Neural crest cell (in vitro differentiated cells): ENCODE measurements at regions not wholly inside any gene's neighbourhood (a gene's known extent, or its start where the extent isn't known, plus 50 kb on each side); places are given as distances from the start of the nearest gene placed in this dataset.

Experiments used
- DNase-seq: peaks from one replicate; pipeline ENCODE4 v3.0.0; 2021; ENCODE audit warnings: low read depth, mixed read lengths, low spot score
- H3K27ac Mint-ChIP-seq: one replicate; pipeline ENCODE4 v1.8.0; 2021; ENCODE audit warnings: mild to moderate bottlenecking, mixed read lengths; ENCODE audit not compliant: unreplicated experiment
- H3K27me3 Mint-ChIP-seq: 2 replicates; pipeline ENCODE4 v1.8.0; 2021; ENCODE audit warnings: low read depth, mild to moderate bottlenecking, mixed read lengths
- H3K36me3 Mint-ChIP-seq: 2 replicates; pipeline ENCODE4 v1.8.0; 2021; ENCODE audit warnings: low read depth, mild to moderate bottlenecking, mixed read lengths
- H3K4me1 Mint-ChIP-seq: 2 replicates; pipeline ENCODE4 v1.8.0; 2021; ENCODE audit warnings: mixed read lengths
- H3K4me3 Mint-ChIP-seq: one replicate; pipeline ENCODE4 v1.8.0; 2021; ENCODE audit warnings: mild to moderate bottlenecking, mixed read lengths
- H3K9me3 Mint-ChIP-seq: 2 replicates; pipeline ENCODE4 v1.8.0; 2021; ENCODE audit warnings: mixed read lengths
- CTCF ChIP-seq: fragments of 200-600 bp; sonication (generic); conservative IDR thresholded peaks from 2 replicates; pipeline ENCODE4 v1.5.0; 2021; ENCODE audit warnings: antibody characterized with exemption, mild to moderate bottlenecking

- no peak overlapping the region for H3K27ac Mint-ChIP-seq
- H3K4me1 Mint-ChIP-seq = no peaks in the 10 kb centered on the region
- no peak overlapping the region for H3K4me3 Mint-ChIP-seq
- H3K9me3 Mint-ChIP-seq = no peaks in the 10 kb centered on the region
- no peak for DNase-seq
- TF ChIP-seq CTCF = no peak
- no peaks in the 10 kb centered on the region for H3K27me3 Mint-ChIP-seq
- H3K36me3 Mint-ChIP-seq = no peaks in the 10 kb centered on the region
Observed at GRCh38 chr13:34762312-34762711, 179.8 kb upstream of the NBEA start.

- DNase-seq = no peak
- Mint-ChIP-seq H3K9me3 (no peaks in the 10 kb centered on the region), H3K4me1 (no peaks in the 10 kb centered on the region), H3K27me3 (no peaks in the 10 kb centered on the region), H3K4me3 (no peak overlapping the region), H3K36me3 (no peaks in the 10 kb centered on the region), H3K27ac (no peak overlapping the region)
- TF ChIP-seq CTCF = no peak
Observed at GRCh38 chr13:34764246-34764645, 177.8 kb upstream of the NBEA start.

- DNase-seq = no peak
- Mint-ChIP-seq H3K9me3 (no peaks in the 10 kb centered on the region), H3K27me3 (no peaks in the 10 kb centered on the region), H3K4me3 (no peak overlapping the region), H3K27ac (no peak overlapping the region), H3K4me1 (no peaks in the 10 kb centered on the region), H3K36me3 (no peaks in the 10 kb centered on the region)
- no peak for TF ChIP-seq CTCF
Observed at GRCh38 chr13:34765446-34766180, 176.5 kb upstream of the NBEA start.

- no peaks in the 10 kb centered on the region for H3K27me3 Mint-ChIP-seq
Observed at GRCh38 chr13:34767778-34768177, 174.3 kb upstream of the NBEA start.

GRCh38 chr13:34772206-34772605 is 169.9 kb upstream of the NBEA start:
- no peak for TF ChIP-seq CTCF
- Mint-ChIP-seq H3K9me3 (no peaks in the 10 kb centered on the region), H3K27ac (no peak overlapping the region), H3K27me3 (no peaks in the 10 kb centered on the region), H3K4me1 (no peaks in the 10 kb centered on the region), H3K36me3 (no peaks in the 10 kb centered on the region), H3K4me3 (no peak overlapping the region)
- DNase-seq = no peak

More at GRCh38 chr13:34767778-34768177, 174.3 kb upstream of the NBEA start:
- no peak overlapping the region for H3K4me3 Mint-ChIP-seq
- no peak for DNase-seq
- no peak overlapping the region for H3K27ac Mint-ChIP-seq
- no peak for TF ChIP-seq CTCF
- H3K9me3 Mint-ChIP-seq = no peaks in the 10 kb centered on the region
- no peaks in the 10 kb centered on the region for H3K36me3 Mint-ChIP-seq
- H3K4me1 Mint-ChIP-seq = no peaks in the 10 kb centered on the region
